HG02885 (cell line): ENCODE measurements at regions not wholly inside any gene's neighbourhood (a gene's known extent, or its start where the extent isn't known, plus 50 kb on each side); places are given as distances from the start of the nearest gene placed in this dataset.
A peak's percentile ranks its signal among the peaks of the same experiment; 100 is the strongest.

Experiments used
- ATAC-seq: cut with Tn5 transposase; IDR thresholded peaks from one replicate; pipeline ENCODE4 v1.9.1; 2021; ENCODE audit warnings: mild to moderate bottlenecking; ENCODE audit not compliant: unreplicated experiment, poor library complexity

- ATAC-seq, result peak; percentile 90
These were observed 140.0 kb downstream of the IRS2 start for GRCh38 chr13:109646423-109646822.

- ATAC-seq, result no peak
These were observed 140.6 kb downstream of the IRS2 start for GRCh38 chr13:109645831-109646230.

- no peak for ATAC-seq
These were observed 141.4 kb downstream of the IRS2 start for GRCh38 chr13:109644956-109645355.

GRCh38 chr13:109644069-109644750, 142.2 kb downstream of the IRS2 start:
- ATAC-seq, result no peak

GRCh38 chr13:109642358-109642757, 144.0 kb downstream of the IRS2 start:
- ATAC-seq, result no peak

GRCh38 chr13:109636736-109637135, 149.6 kb downstream of the IRS2 start:
- no peak for ATAC-seq

GRCh38 chr13:109631069-109631468, 155.3 kb downstream of the IRS2 start:
- no peak for ATAC-seq

- ATAC-seq, result no peak
These were observed 156.1 kb downstream of the IRS2 start for GRCh38 chr13:109630271-109630670.

GRCh38 chr13:109629737-109630136, 156.6 kb downstream of the IRS2 start:
- ATAC-seq, result no peak

GRCh38 chr13:109628251-109628699, 158.1 kb downstream of the IRS2 start:
- ATAC-seq, result no peak

GRCh38 chr13:109627649-109628048, 158.7 kb downstream of the IRS2 start:
- no peak for ATAC-seq

GRCh38 chr13:109626386-109627171, 159.8 kb downstream of the IRS2 start:
- no peak for ATAC-seq

GRCh38 chr13:109625156-109625555, 161.2 kb downstream of the IRS2 start:
- no peak for ATAC-seq

- ATAC-seq, result no peak
These were observed 164.4 kb downstream of the IRS2 start for GRCh38 chr13:109622006-109622405.

- no peak for ATAC-seq
These were observed 170.5 kb downstream of the IRS2 start for GRCh38 chr13:109615721-109616420.

- ATAC-seq, result no peak
These were observed 174.3 kb downstream of the IRS2 start for GRCh38 chr13:109611912-109612691.

GRCh38 chr13:109610517-109610916, 175.9 kb downstream of the IRS2 start:
- peak; percentile 64 for ATAC-seq

- no peak for ATAC-seq
These were observed 177.9 kb downstream of the IRS2 start for GRCh38 chr13:109608503-109608902.

GRCh38 chr13:109608059-109608458, 178.3 kb downstream of the IRS2 start:
- no peak for ATAC-seq

- ATAC-seq, result no peak
These were observed 179.9 kb downstream of the IRS2 start for GRCh38 chr13:109606520-109606919.
